Epithelial cell of proximal tubule (primary cell): ENCODE measurements at regions not wholly inside any gene's neighbourhood (a gene's known extent, or its start where the extent isn't known, plus 50 kb on each side); places are given as distances from the start of the nearest gene placed in this dataset.
A peak's percentile ranks its signal among the peaks of the same experiment; 100 is the strongest.

Experiments used
- DNase-seq: peaks from one replicate; pipeline ENCODE4 v3.0.0-alpha.2; 2011; ENCODE audit warnings: low read depth
- H3K4me3 ChIP-seq: 2 replicates; pipeline ENCODE4 v1.5.1; 2011; ENCODE audit warnings: low read depth, mild to moderate bottlenecking, low read length
- CTCF ChIP-seq: conservative IDR thresholded peaks from 2 replicates; pipeline ENCODE4 v1.5.1; 2012; ENCODE audit warnings: low read depth, mild to moderate bottlenecking, low read length

- no peak for TF ChIP-seq CTCF
- no peak for DNase-seq
Observed at GRCh38 chr3:42037318-42037945, 53.7 kb upstream of the TRAK1 start.

GRCh38 chr3:42036483-42036823 lies 54.7 kb upstream of the TRAK1 start:
- TF ChIP-seq CTCF = no peak
- H3K4me3 ChIP-seq = no peak overlapping the region
- peak; percentile 99 for DNase-seq

More at GRCh38 chr3:42037318-42037945, 53.7 kb upstream of the TRAK1 start:
- H3K4me3 ChIP-seq = no peak overlapping the region

- TF ChIP-seq CTCF = no peak
- DNase-seq = no peak
- no peak overlapping the region for H3K4me3 ChIP-seq
Observed at GRCh38 chr3:42035816-42036482, 55.2 kb upstream of the TRAK1 start.

- TF ChIP-seq CTCF = no peak
- no peak overlapping the region for H3K4me3 ChIP-seq
- DNase-seq = no peak
Observed at GRCh38 chr3:42035007-42035406, 56.1 kb upstream of the TRAK1 start.

GRCh38 chr3:42033741-42034140 lies 57.4 kb upstream of the TRAK1 start:
- no peak for DNase-seq
- no peak for TF ChIP-seq CTCF

GRCh38 chr3:42032693-42033349 lies 58.3 kb upstream of the TRAK1 start:
- DNase-seq = peak; percentile 79
- TF ChIP-seq CTCF = no peak
- H3K4me3 ChIP-seq = no peak overlapping the region

More at GRCh38 chr3:42033741-42034140, 57.4 kb upstream of the TRAK1 start:
- H3K4me3 ChIP-seq = no peak overlapping the region
